GM10266 (cell line): ENCODE measurements at regions not wholly inside any gene's neighbourhood (a gene's known extent, or its start where the extent isn't known, plus 50 kb on each side); places are given as distances from the start of the nearest gene placed in this dataset.

Experiments used
- DNase-seq: peaks from one replicate; pipeline ENCODE4 v3.0.0; 2012; ENCODE audit errors: extremely low spot score
- TF ChIP-seq, protein P1 (sequence below): IDR thresholded peaks from 2 replicates; pipeline ENCODE4 v1.5.1; 2012; ENCODE audit warnings: mild to moderate bottlenecking, low read depth; ENCODE audit not compliant: control insufficient read depth, insufficient read depth; ENCODE audit errors: missing control alignments

DNA sequence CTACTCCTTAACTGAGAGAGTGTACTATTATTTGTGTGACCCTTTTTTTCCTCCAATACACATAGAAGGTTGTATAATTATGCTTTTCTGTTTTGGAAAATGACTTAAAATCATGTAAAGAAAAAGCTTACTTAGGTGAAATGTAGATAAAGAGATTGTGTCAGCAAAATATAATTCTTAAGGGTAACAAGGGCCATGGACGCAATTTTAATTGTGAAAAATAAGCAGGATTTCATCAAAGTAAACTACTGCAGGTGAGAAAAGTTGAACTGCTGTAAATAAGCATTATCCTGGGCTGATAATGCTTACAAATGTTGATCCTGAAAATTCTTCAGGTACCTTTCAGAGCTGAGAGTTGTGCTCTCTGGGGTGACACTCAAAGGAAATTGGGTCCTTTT is 141.5 kb downstream of the RPIA start:
- TF ChIP-seq, protein P1, sequence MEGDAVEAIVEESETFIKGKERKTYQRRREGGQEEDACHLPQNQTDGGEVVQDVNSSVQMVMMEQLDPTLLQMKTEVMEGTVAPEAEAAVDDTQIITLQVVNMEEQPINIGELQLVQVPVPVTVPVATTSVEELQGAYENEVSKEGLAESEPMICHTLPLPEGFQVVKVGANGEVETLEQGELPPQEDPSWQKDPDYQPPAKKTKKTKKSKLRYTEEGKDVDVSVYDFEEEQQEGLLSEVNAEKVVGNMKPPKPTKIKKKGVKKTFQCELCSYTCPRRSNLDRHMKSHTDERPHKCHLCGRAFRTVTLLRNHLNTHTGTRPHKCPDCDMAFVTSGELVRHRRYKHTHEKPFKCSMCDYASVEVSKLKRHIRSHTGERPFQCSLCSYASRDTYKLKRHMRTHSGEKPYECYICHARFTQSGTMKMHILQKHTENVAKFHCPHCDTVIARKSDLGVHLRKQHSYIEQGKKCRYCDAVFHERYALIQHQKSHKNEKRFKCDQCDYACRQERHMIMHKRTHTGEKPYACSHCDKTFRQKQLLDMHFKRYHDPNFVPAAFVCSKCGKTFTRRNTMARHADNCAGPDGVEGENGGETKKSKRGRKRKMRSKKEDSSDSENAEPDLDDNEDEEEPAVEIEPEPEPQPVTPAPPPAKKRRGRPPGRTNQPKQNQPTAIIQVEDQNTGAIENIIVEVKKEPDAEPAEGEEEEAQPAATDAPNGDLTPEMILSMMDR: no peak
- no peak for DNase-seq

DNA sequence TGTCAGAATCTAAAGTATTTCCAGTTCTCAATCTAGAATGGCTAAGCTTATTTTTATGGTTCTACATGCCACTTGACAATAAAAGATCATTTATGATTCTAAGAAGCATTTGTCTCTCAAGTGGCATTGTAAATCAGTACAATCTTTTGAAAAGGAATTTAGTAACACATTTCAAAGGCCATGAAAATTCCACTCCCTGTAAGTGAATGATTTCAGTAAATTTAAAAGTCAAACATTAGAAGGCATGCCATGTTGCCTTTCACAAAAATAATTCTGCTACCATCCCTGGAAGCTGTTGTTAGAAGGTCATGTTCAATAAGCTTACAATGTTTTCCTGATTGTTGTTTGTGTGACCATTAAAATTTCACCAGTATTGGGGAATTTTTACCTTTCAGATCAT is 142.9 kb downstream of the RPIA start:
- no peak for DNase-seq
- TF ChIP-seq, protein P1: no peak

DNA sequence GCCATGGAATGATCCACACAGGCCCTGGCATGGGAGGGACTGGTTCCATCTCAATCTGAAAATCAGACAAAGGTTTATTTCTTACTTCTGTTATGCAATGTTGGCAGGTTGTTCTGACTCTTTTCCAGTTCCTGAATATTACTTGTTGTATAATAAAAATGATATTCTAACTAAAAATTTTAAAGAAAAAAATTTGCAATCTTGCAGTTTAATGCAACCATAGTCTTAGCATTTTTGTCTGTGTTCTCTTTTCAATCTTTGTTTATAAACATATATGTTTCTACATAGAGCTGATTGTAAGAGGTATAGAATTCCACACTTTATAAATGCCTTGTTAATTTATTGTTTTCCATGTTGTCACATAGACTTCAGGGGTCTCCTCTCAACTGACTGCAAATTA is 143.4 kb downstream of the RPIA start:
- TF ChIP-seq, protein P1: no peak
- DNase-seq: no peak

DNA sequence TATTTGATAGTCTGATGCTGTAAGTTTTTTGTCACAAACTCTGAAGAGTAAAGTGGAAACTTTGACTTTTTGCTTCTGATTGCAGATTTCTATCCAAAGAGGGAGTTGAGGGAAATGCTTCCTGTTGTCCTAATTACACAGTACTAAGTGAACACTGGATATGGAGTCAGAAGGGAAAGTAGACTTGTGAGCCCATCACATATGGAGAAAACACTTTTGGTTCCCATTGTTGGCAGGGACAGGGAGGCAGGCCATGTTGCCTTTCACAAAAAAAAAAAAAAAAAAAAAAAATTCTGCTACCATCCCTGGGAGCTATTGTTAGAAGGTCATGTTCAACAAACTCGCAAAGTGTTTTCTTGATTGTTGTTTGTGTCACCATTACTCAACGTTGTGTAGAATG is 144.3 kb downstream of the RPIA start:
- DNase-seq: no peak
- TF ChIP-seq, protein P1: no peak

DNA sequence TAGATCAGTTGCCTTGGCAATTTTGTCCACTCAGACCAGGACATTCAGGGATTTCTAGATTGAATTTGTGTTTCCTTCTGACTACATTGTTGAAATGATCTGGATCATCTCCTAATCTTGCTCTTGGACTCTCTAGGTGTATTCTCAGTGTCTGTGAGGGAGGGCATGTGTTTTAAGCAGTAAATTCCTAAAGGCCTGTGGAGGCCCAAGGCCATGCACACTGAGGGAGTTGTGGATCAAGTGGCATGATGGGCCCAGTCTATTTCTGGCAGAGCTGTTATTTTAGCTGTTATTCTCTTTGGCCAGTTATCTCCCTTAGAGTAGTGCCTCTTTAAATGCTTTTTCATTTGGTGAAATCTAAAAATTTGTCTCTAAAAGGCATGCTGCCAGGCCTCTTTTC is 144.9 kb downstream of the RPIA start:
- no peak for DNase-seq
- TF ChIP-seq, protein P1: no peak

- TF ChIP-seq, protein P1: no peak
- no peak for DNase-seq
Observed at GRCh38 chr2:88837511-88838160, 146.2 kb downstream of the RPIA start.

GRCh38 chr2:88838165-88838635 is 146.7 kb downstream of the RPIA start:
- TF ChIP-seq, protein P1: no peak
- DNase-seq: peak; percentile 68
